ENCODE measurements at regions not wholly inside any gene's neighbourhood (a gene's known extent, or its start where the extent isn't known, plus 50 kb on each side); places are given as distances from the start of the nearest gene placed in this dataset.

DNA sequence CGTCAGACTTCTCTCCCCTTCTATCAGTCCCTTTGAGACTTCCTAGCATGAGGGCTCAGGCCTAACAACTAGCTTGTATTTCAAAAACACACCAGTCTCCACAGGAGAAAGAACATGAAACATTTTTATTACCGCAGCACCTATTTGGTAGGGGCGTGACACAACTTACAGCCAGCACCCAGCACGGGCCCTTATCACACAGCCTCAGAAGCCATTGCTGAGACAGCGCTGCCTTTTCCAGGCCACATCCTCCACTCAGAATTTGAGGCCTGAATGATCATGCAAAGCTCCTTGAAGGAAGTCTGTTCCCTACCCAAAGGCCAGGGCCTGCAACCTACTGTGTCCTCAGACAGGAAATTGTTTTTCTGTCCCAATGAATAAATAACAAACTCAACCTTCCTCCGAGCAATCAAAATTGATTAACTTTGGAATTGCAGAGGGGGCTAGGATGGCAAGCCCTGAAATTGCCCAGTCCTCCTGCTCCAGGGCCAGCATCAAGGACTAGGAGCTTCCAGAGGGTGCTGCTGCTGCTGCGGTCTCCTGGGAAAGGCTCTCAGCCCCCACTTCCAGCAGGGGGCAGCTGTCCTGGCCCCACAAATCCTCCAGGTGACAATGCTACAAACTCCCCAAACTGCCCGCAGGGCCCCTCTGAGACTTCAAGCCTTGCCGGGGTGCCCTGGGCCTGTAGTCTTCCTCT is 94.3 kb upstream of the GALNT2 start:
- Mint-ChIP-seq H3K27me3 (peaks cover 6% of the 10 kb centered on the region), H3K27ac (no peak overlapping the region), H3K4me3 (no peak overlapping the region), H3K36me3 (ENCODE audit: low read depth) (peaks cover 2% of the 10 kb centered on the region), H3K4me1 (no peaks in the 10 kb centered on the region)
- H3K9me3 ChIP-seq (ENCODE audit: control insufficient read depth, low read length, poor library complexity, severe bottlenecking), result no peaks in the 10 kb centered on the region
- DNase-seq, result no peak
- ATAC-seq, result no peak

DNA sequence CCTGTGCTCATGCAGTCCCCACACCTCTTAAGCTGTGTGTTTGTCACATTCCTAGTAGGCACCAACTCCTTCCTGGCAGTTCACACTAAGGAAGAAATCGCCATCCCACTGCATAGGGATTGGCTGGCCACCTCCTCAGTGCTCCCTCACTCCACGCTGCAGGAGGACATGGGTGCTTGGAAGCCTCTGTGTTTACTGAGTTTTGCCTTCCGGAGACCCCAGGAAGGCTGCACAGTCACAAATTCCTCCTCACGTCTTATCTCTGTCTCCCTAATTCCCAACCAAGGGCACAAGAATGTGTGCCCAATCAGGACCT is 93.8 kb upstream of the GALNT2 start:
- Mint-ChIP-seq H3K4me3 (no peak overlapping the region), H3K4me1 (no peaks in the 10 kb centered on the region), H3K36me3 (ENCODE audit: low read depth) (peaks cover 2% of the 10 kb centered on the region), H3K27ac (no peak overlapping the region), H3K27me3 (peaks cover under 1% of the 10 kb centered on the region)
- DNase-seq, result no peak
- no peak for ATAC-seq
- no peaks in the 10 kb centered on the region for H3K9me3 ChIP-seq (ENCODE audit: control insufficient read depth, low read length, poor library complexity, severe bottlenecking)

DNA sequence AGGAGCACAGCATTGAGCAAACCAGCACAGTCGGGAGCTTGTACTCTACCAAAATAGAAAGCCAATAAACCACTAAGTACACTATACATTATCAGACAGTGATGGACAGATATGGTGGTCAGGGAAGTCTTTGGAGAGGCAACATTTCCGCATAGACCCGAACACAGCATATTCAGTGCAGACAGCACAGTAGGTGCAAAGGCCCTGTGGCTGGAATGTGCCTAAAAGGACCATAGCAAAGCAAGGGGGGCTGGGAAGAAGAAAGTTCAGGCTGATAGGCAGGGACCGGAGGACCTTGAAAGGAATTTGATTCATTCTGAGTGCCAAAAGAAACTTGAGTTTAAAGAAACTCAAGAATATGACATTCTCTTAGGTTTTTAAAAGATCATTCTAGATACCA is 92.0 kb upstream of the GALNT2 start:
- no peaks in the 10 kb centered on the region for H3K27me3 Mint-ChIP-seq
- H3K36me3 Mint-ChIP-seq (ENCODE audit: low read depth), result peaks cover 2% of the 10 kb centered on the region
- no peaks in the 10 kb centered on the region for H3K9me3 ChIP-seq (ENCODE audit: control insufficient read depth, low read length, poor library complexity, severe bottlenecking)
- no peak overlapping the region for H3K4me3 Mint-ChIP-seq
- no peak for ATAC-seq
- no peak overlapping the region for H3K27ac Mint-ChIP-seq
- DNase-seq, result no peak
- no peaks in the 10 kb centered on the region for H3K4me1 Mint-ChIP-seq

DNA sequence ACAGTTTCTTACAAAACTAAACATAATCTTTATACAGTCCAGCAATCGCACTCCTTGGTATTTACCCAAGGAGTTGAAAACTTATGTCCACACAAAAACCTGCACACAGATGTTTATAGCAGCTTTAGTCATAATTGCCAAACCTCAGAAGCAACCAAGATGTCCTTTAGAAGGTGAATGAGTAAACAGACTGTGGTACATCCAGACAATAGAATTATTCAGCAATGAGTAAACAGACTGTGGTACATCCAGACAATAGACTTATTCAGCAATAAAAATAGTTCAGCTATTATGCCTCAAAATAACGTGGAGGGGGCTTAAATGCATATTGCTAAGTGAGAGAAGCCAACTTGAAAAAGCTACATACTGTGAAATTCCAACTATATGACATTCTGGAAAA is 87.0 kb upstream of the GALNT2 start:
- H3K4me1 Mint-ChIP-seq, result peaks cover 1% of the 10 kb centered on the region
- ATAC-seq (no peak), DNase-seq (no peak)
- no peak overlapping the region for H3K27ac Mint-ChIP-seq
- peaks cover 20% of the 10 kb centered on the region for H3K27me3 Mint-ChIP-seq
- H3K4me3 Mint-ChIP-seq, result no peak overlapping the region
- no peaks in the 10 kb centered on the region for H3K9me3 ChIP-seq (ENCODE audit: control insufficient read depth, low read length, poor library complexity, severe bottlenecking)
- H3K36me3 Mint-ChIP-seq (ENCODE audit: low read depth), result peaks cover 2% of the 10 kb centered on the region

DNA sequence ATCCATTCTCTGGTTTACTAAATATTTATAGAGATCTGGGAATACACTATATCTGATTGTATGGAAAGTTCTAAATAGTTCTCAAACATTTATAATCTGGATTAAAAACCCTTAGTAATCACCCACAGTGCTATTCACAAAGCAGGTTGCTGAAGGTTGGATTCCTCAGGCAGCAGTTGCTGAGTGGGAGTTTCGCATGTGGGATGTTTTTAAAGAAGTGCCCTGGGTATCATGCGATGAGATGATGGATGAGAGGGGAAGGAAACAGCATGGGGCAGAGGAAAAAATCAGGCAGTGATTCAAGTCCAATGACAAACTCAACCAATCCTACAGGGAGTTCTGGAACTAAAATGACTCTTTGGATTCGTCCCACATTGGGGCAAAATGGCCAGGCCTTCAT is 85.3 kb upstream of the GALNT2 start:
- no peaks in the 10 kb centered on the region for H3K9me3 ChIP-seq (ENCODE audit: control insufficient read depth, low read length, poor library complexity, severe bottlenecking)
- no peak overlapping the region for H3K4me3 Mint-ChIP-seq
- H3K4me1 Mint-ChIP-seq, result peaks cover 3% of the 10 kb centered on the region
- H3K27ac Mint-ChIP-seq, result no peak overlapping the region
- H3K27me3 Mint-ChIP-seq, result peaks cover 26% of the 10 kb centered on the region
- no peak for ATAC-seq
- H3K36me3 Mint-ChIP-seq (ENCODE audit: low read depth), result no peaks in the 10 kb centered on the region
- DNase-seq, result no peak

DNA sequence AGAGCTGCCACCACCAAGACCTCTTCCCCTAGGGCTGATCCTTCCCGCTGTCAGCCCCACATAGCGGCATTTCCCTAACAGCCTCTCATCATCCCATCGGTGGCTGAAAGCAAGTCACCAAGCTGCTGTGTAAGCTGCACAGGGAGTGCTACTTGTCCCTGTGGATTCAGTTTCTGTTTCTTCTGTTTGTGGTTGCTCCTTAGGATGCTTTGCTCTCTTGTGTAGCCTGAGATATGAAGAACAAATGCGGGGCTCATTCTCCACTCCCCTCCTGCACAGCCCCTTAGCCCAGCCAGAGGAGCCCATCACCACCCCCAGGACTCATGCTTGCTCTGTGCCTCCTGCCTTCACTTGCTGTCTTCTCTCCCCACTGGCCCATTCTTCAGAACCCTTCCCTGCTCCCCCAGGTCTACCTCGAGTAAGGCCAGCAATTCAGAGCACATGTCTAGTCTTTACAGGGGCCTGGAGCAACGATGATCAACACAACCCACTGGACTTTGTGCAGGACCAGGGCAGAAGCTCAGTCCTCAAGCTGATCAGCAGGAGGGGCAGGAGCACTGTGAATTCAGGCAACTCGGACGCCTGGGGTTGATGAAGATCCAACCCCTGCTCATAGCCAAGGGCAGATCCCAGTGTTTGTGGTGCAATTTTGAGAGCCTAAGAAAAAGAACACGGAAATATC is 82.6 kb upstream of the GALNT2 start:
- H3K27ac Mint-ChIP-seq, result no peak overlapping the region
- no peaks in the 10 kb centered on the region for H3K9me3 ChIP-seq (ENCODE audit: control insufficient read depth, low read length, poor library complexity, severe bottlenecking)
- no peaks in the 10 kb centered on the region for H3K36me3 Mint-ChIP-seq (ENCODE audit: low read depth)
- peaks cover 45% of the 10 kb centered on the region for H3K27me3 Mint-ChIP-seq
- no peak for DNase-seq
- peaks cover 3% of the 10 kb centered on the region for H3K4me1 Mint-ChIP-seq
- no peak overlapping the region for H3K4me3 Mint-ChIP-seq
- no peak for ATAC-seq

DNA sequence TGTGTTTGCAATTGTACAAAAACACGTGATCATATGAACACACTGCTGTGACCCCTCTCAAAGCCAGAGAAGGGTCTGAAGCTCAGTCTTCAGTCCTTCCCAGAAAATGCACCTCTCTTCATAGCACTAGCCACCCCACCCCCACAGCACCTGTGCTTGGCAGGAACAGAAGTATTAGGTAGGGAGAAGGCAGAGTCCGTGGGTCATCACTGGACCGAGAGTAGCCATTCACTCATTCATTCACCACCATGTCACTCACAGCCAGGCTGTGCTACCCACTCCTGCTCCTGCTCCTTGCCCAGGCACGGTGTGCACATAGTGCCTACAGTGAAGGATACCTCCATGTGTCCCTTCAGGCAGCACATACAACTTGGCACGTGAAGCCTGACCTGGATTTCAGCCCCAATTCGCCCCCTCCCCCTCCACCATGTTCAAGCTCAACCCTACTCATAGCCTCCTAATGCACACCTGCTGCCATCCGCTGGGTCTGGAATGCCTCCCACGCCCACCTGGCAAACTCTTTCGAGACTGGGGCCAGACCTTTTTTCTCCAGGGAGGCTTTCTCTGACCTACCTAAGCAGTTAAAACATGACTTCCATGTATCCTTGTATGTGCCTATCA is 81.9 kb upstream of the GALNT2 start:
- DNase-seq (no peak), ATAC-seq (no peak)
- Mint-ChIP-seq H3K4me3 (no peak overlapping the region), H3K36me3 (ENCODE audit: low read depth) (no peaks in the 10 kb centered on the region), H3K27ac (no peak overlapping the region), H3K27me3 (peaks cover 45% of the 10 kb centered on the region), H3K4me1 (peaks cover 3% of the 10 kb centered on the region)
- no peaks in the 10 kb centered on the region for H3K9me3 ChIP-seq (ENCODE audit: control insufficient read depth, low read length, poor library complexity, severe bottlenecking)

DNA sequence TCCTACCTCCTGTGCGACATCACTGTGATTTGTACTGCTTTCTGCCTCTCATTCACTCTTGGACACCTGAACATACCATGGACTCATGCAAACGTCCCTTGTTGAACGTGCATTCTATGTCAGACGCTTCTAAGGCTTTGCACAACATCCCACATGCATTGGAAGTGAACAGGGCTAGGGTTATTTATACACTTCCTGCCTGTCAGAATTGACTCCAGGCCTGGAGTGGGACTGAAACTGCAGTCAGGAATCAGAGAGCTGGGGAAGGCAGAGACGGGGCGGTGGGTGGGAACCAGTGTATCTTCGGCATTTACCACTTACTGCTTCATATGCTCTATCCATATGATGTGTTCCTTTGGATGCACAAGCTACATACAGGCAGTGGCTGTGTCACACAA is 81.4 kb upstream of the GALNT2 start:
- no peaks in the 10 kb centered on the region for H3K9me3 ChIP-seq (ENCODE audit: control insufficient read depth, low read length, poor library complexity, severe bottlenecking)
- no peak for ATAC-seq
- peaks cover 46% of the 10 kb centered on the region for H3K27me3 Mint-ChIP-seq
- no peaks in the 10 kb centered on the region for H3K36me3 Mint-ChIP-seq (ENCODE audit: low read depth)
- DNase-seq, result no peak
- peaks cover 3% of the 10 kb centered on the region for H3K4me1 Mint-ChIP-seq
- H3K27ac Mint-ChIP-seq, result no peak overlapping the region
- no peak overlapping the region for H3K4me3 Mint-ChIP-seq

DNA sequence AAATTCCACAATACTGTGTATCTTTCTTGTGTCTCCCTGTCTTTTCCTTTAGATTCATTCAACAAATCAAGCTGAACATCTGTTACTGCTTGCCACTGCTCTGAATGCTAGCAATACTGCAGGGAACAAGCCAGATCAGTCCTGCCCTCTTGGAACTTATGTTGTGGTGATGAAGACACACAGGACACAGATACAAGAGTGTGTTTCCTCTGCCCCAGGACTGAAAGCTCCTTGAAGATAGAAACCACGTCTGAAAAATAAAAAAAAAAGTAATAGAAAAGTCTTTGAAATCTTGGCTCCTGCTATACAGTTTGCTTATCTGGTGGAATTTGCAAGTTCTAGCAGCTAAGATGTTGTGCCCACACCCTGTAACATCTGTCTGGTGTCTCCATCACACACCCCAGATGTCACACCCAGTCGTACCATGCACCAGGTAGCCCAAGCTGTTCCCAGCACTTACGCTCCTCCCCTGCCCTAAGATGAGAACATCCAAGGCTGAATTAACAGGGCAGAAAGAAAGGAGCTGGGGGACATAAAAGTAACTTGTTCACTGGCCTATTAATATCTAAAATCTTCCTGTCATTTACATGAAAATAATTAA is 80.2 kb upstream of the GALNT2 start:
- H3K4me3 Mint-ChIP-seq, result no peak overlapping the region
- DNase-seq, result no peak
- H3K9me3 ChIP-seq (ENCODE audit: control insufficient read depth, low read length, poor library complexity, severe bottlenecking), result no peaks in the 10 kb centered on the region
- H3K27ac Mint-ChIP-seq, result no peak overlapping the region
- H3K4me1 Mint-ChIP-seq, result peaks cover 3% of the 10 kb centered on the region
- H3K36me3 Mint-ChIP-seq (ENCODE audit: low read depth), result no peaks in the 10 kb centered on the region
- H3K27me3 Mint-ChIP-seq, result peaks cover 54% of the 10 kb centered on the region
- ATAC-seq, result no peak

DNA sequence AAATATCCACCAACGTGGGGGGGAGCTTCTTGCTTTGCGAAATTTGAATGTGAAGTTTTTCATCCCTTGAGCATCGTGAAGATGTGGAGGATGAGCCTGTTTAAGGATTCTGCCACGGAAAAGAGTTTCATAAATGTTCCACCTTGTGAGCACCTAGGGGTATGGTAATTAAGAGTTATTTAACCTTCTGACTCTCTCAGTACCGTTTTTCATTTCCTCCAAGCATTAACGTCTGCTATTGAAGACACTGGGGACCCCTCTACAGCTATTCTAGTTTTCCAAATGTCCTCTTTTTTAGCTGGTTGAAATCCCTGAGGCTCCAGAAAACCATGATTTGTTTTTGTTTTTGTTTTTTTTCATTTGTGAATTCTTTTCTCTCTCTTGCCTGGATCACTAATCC is 79.1 kb upstream of the GALNT2 start:
- Mint-ChIP-seq H3K4me1 (peaks cover 3% of the 10 kb centered on the region), H3K27me3 (peaks cover 48% of the 10 kb centered on the region), H3K36me3 (ENCODE audit: low read depth) (no peaks in the 10 kb centered on the region), H3K27ac (no peak overlapping the region), H3K4me3 (no peak overlapping the region)
- no peaks in the 10 kb centered on the region for H3K9me3 ChIP-seq (ENCODE audit: control insufficient read depth, low read length, poor library complexity, severe bottlenecking)
- DNase-seq (no peak), ATAC-seq (no peak)

DNA sequence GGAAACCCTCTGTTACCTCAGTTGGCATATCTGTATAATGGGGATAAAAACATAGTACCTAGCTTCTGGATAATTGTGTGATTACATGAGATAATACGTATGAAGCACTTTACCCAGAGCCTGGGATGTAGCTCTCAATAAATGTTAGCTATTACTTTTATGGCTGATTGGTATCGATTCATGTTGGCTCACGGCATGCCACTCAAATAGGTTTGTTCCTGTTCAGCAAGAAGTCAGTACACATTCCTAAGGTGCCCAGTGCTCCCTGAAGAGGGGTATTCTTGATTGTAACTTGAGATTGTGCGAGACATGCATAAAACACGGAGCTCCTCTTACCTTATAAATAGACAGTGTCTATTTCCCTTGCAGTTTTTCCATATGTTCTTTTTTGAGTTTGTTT is 78.5 kb upstream of the GALNT2 start:
- peaks cover 50% of the 10 kb centered on the region for H3K27me3 Mint-ChIP-seq
- ATAC-seq (no peak), DNase-seq (no peak)
- no peaks in the 10 kb centered on the region for H3K9me3 ChIP-seq (ENCODE audit: control insufficient read depth, low read length, poor library complexity, severe bottlenecking)
- H3K4me1 Mint-ChIP-seq, result peaks cover 3% of the 10 kb centered on the region
- H3K27ac Mint-ChIP-seq, result no peak overlapping the region
- no peaks in the 10 kb centered on the region for H3K36me3 Mint-ChIP-seq (ENCODE audit: low read depth)
- no peak overlapping the region for H3K4me3 Mint-ChIP-seq

DNA sequence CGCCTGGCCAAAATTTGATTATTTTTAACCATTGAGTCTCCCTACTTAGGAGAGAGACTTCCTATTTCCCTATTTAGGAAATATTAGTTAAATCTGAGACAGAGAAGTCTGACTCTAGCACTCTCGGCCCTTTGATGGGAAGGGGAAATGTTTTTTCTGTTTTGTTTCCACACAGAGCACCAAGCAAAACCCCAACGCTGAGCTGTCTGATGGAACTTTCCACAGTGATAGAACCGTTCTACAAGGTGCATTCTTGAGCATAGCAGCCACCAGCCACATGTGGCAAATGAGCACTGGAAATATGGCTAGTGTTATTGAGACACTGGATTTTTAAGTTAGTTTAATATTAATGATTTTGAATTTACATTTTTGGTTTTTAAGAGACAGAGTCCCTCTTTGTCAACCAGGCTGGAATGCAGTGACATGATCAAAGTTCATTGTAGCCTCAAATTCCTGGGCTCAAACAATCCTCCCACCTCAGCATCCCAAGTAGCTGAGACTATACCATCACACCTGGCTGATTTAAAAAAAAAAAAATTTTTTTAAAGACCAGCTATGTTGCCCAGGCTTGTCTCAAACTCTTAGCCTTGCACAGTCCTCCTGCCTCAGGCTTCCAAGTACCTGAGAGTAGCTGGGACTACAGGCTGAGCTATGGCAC is 77.3 kb upstream of the GALNT2 start:
- ATAC-seq (no peak), DNase-seq (no peak)
- no peaks in the 10 kb centered on the region for H3K9me3 ChIP-seq (ENCODE audit: control insufficient read depth, low read length, poor library complexity, severe bottlenecking)
- Mint-ChIP-seq H3K27ac (no peak overlapping the region), H3K36me3 (ENCODE audit: low read depth) (no peaks in the 10 kb centered on the region), H3K4me3 (no peak overlapping the region), H3K4me1 (peaks cover 3% of the 10 kb centered on the region), H3K27me3 (peaks cover 47% of the 10 kb centered on the region)

DNA sequence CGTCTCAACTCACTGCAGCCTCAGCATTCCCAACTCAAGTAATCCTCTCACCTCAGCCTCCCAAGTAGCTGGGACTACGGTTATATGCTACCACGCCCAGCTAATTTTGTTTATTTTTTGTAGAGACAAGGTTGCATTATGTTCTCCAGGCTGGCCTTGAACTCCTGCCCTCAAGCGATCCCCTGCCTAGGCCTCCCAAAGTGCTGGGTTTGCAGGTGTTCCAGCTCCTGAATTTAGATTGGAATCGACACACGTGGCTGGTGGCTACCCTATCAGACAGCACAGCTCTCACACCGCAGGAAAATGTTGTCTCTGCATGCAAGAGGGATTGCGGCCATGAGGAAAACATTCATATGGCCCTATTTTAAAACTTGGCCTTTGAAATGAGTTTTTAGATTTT is 76.7 kb upstream of the GALNT2 start:
- Mint-ChIP-seq H3K27me3 (peaks cover 41% of the 10 kb centered on the region), H3K4me1 (no peaks in the 10 kb centered on the region), H3K4me3 (no peak overlapping the region), H3K36me3 (ENCODE audit: low read depth) (no peaks in the 10 kb centered on the region), H3K27ac (no peak overlapping the region)
- H3K9me3 ChIP-seq (ENCODE audit: control insufficient read depth, low read length, poor library complexity, severe bottlenecking), result no peaks in the 10 kb centered on the region
- no peak for ATAC-seq
- no peak for DNase-seq
